ENCODE measurements at regions not wholly inside any gene's neighbourhood (a gene's known extent, or its start where the extent isn't known, plus 50 kb on each side); places are given as distances from the start of the nearest gene placed in this dataset.

DNA sequence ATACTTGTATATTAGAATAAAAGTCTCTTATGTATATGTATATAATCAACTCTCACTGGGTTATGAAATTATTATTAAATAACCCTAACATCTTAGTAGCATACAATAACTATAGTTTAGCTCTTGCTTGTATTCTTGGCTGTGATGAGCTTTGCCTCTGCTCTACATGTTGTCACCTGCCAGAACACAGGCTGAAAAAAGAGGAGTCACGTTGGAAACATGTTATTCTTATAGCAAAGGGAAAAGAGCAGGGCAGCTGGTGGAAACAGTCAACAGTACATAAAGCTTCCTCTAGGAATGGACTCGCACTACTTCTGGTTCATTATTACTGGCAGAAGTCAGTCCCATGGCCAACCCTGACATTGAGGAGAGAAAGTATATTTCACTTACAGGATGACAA lies 362.0 kb upstream of the KYNU start:
- TF ChIP-seq, protein P1, sequence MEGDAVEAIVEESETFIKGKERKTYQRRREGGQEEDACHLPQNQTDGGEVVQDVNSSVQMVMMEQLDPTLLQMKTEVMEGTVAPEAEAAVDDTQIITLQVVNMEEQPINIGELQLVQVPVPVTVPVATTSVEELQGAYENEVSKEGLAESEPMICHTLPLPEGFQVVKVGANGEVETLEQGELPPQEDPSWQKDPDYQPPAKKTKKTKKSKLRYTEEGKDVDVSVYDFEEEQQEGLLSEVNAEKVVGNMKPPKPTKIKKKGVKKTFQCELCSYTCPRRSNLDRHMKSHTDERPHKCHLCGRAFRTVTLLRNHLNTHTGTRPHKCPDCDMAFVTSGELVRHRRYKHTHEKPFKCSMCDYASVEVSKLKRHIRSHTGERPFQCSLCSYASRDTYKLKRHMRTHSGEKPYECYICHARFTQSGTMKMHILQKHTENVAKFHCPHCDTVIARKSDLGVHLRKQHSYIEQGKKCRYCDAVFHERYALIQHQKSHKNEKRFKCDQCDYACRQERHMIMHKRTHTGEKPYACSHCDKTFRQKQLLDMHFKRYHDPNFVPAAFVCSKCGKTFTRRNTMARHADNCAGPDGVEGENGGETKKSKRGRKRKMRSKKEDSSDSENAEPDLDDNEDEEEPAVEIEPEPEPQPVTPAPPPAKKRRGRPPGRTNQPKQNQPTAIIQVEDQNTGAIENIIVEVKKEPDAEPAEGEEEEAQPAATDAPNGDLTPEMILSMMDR (IDR thresholded peaks at IDR 0.05): no peak
- no peak for TF ChIP-seq EZH2 (IDR thresholded peaks at IDR 0.05; ENCODE audit: borderline replicate concordance, insufficient read depth, low read depth, low read length, poor library complexity, severe bottlenecking)
- Mint-ChIP-seq H3K9me3 (ENCODE audit: insufficient read depth) (no peaks in the 10 kb centered on the region), H3K4me3 (no peak overlapping the region), H3K27ac (no peak overlapping the region), H3K4me1 (no peaks in the 10 kb centered on the region), H3K27me3 (peaks cover 6% of the 10 kb centered on the region)
- Histone ChIP-seq H3K4me2 (replicated peaks; ENCODE audit: low read depth, low read length, poor library complexity, severe bottlenecking) (no peak overlapping the region), H3K27me3 (replicated peaks in 1 of 4; ENCODE audit: control extremely low read depth in 1 of 4, control insufficient read depth in 3 of 4, insufficient read depth in 4 of 4, low read length in 3 of 4) (no peaks in the 10 kb centered on the region), H4K20me1 (ENCODE audit: control insufficient read depth, insufficient read depth, low read length, poor library complexity, severe bottlenecking) (no peaks in the 10 kb centered on the region), H3K9me3 (ENCODE audit: control extremely low read depth in 1 of 3, control insufficient read depth in 2 of 3, insufficient read depth in 1 of 3, low read length in 2 of 3) (no peaks in the 10 kb centered on the region), H3K79me2 (ENCODE audit: control insufficient read depth, insufficient read depth, low read length) (no peaks in the 10 kb centered on the region), H3K4me1 (ENCODE audit: control insufficient read depth in 2 of 2, insufficient read depth in 2 of 2, low read length in 2 of 2) (no peaks in the 10 kb centered on the region), H2AFZ (ENCODE audit: insufficient read depth, low read depth, low read length, poor library complexity, severe bottlenecking) (no peak overlapping the region), H3K27ac (ENCODE audit: low read length in 2 of 2) (no peak overlapping the region), H3K4me3 (ENCODE audit: control extremely low read depth in 1 of 5, extremely low read depth in 1 of 5, insufficient read depth in 1 of 5, low read depth in 2 of 5, low read length in 4 of 5) (no peak overlapping the region), H3K36me3 (replicated peaks in 1 of 2; ENCODE audit: control extremely low read depth in 1 of 2, control insufficient read depth in 1 of 2, extremely low read depth in 1 of 2, insufficient read depth in 2 of 2, low read length in 1 of 2) (no peaks in the 10 kb centered on the region), H3K9ac (ENCODE audit: low read length) (no peak overlapping the region)
- DNase-seq: no peak
- ChIA-PET CTCF (no interaction called here), POLR2A (no interaction called here)
- ATAC-seq (ENCODE audit: low read depth): no peak
- intact Hi-C loops (cut with micrococcal nuclease): no loop called here
- 75% methylated on average over 1 of the region's 2 CpGs for WGBS (ENCODE audit: insufficient coverage)

DNA sequence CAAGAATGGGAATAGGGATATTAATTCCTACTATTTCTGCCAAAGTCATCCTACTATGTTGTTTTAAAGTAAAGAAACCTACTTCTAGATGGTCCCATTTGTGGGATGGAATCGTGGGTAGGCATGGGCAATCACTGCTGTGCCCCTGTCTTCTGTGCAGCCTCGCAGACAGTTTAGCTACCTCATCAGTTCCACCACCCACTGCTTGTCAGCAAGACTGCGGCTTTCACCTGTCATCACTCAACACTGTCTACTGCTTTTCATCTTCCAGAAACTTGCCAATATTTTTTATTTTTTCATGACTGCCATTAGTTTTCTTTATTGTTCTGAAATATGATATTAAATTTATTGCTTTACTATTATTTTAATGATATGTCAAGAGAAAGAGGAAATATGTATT lies 368.1 kb upstream of the KYNU start:
- TF ChIP-seq EZH2 (IDR thresholded peaks at IDR 0.05; ENCODE audit: borderline replicate concordance, insufficient read depth, low read depth, low read length, poor library complexity, severe bottlenecking): no peak
- TF ChIP-seq, protein P1 (IDR thresholded peaks at IDR 0.05): no peak
- no peaks in the 10 kb centered on the region for H3K79me2 ChIP-seq (ENCODE audit: control insufficient read depth, insufficient read depth, low read length)

More for the DNA sequence above, 368.1 kb upstream of the KYNU start:
- Histone ChIP-seq H3K36me3 (replicated peaks in 1 of 2; ENCODE audit: control extremely low read depth in 1 of 2, control insufficient read depth in 1 of 2, extremely low read depth in 1 of 2, insufficient read depth in 2 of 2, low read length in 1 of 2) (no peaks in the 10 kb centered on the region), H3K9me3 (ENCODE audit: control extremely low read depth in 1 of 3, control insufficient read depth in 2 of 3, insufficient read depth in 1 of 3, low read length in 2 of 3) (no peaks in the 10 kb centered on the region), H3K27me3 (replicated peaks in 1 of 4; ENCODE audit: control extremely low read depth in 1 of 4, control insufficient read depth in 3 of 4, insufficient read depth in 4 of 4, low read length in 3 of 4) (no peaks in the 10 kb centered on the region), H3K27ac (ENCODE audit: low read length in 2 of 2) (no peak overlapping the region), H3K9ac (ENCODE audit: low read length) (no peak overlapping the region), H3K4me1 (ENCODE audit: control insufficient read depth in 2 of 2, insufficient read depth in 2 of 2, low read length in 2 of 2) (no peaks in the 10 kb centered on the region), H3K4me2 (replicated peaks; ENCODE audit: low read depth, low read length, poor library complexity, severe bottlenecking) (no peak overlapping the region), H2AFZ (ENCODE audit: insufficient read depth, low read depth, low read length, poor library complexity, severe bottlenecking) (no peak overlapping the region), H4K20me1 (ENCODE audit: control insufficient read depth, insufficient read depth, low read length, poor library complexity, severe bottlenecking) (no peaks in the 10 kb centered on the region), H3K4me3 (ENCODE audit: control extremely low read depth in 1 of 5, extremely low read depth in 1 of 5, insufficient read depth in 1 of 5, low read depth in 2 of 5, low read length in 4 of 5) (no peak overlapping the region)
- Mint-ChIP-seq H3K27me3 (no peaks in the 10 kb centered on the region), H3K27ac (no peak overlapping the region), H3K4me1 (no peaks in the 10 kb centered on the region), H3K4me3 (no peak overlapping the region), H3K9me3 (ENCODE audit: insufficient read depth) (peaks cover 2% of the 10 kb centered on the region)
- ChIA-PET POLR2A (no interaction called here), CTCF (no interaction called here)
- ATAC-seq (ENCODE audit: low read depth): no peak
- no peak for DNase-seq
- intact Hi-C loops (cut with micrococcal nuclease): no loop called here
- 67% methylated on average over 1 of the region's 3 CpGs for WGBS (ENCODE audit: insufficient coverage)

All from B cell (primary cell).